Esophagus muscularis mucosa (tissue), 3 donors: ENCODE measurements at regions not wholly inside any gene's neighbourhood (a gene's known extent, or its start where the extent isn't known, plus 50 kb on each side); places are given as distances from the start of the nearest gene placed in this dataset.

ENCODE experiments used
- CTCF ChIP-seq, 3 experiments: fragments of 200-600 bp in 2 of 3; fragments of 450-650 bp in 1 of 3; sonication (generic) in 2 of 3; IDR thresholded peaks; one replicate each; pipeline ENCODE4 v1.5.1; 2017 to 2019; ENCODE audit warnings: antibody characterized with exemption in 3 of 3, mild to moderate bottlenecking in 2 of 3, moderate library complexity in 1 of 3
- POLR2AphosphoS5 ChIP-seq, 2 donors: sonication (generic); formaldehyde crosslinking; IDR thresholded peaks; one replicate each; pipeline ENCODE4 v1.6.1; 2017; ENCODE audit warnings: antibody characterized with exemption in 2 of 2

- TF ChIP-seq CTCF (IDR thresholded peaks at IDR 0.05) (no peak), POLR2AphosphoS5 (IDR thresholded peaks at IDR 0.05) (no peak)
These were observed 120.4 kb downstream of the EMX2 start for GRCh38 chr10:117662751-117663540.
